ENCODE measurements at regions not wholly inside any gene's neighbourhood (a gene's known extent, or its start where the extent isn't known, plus 50 kb on each side); places are given as distances from the start of the nearest gene placed in this dataset.

DNA sequence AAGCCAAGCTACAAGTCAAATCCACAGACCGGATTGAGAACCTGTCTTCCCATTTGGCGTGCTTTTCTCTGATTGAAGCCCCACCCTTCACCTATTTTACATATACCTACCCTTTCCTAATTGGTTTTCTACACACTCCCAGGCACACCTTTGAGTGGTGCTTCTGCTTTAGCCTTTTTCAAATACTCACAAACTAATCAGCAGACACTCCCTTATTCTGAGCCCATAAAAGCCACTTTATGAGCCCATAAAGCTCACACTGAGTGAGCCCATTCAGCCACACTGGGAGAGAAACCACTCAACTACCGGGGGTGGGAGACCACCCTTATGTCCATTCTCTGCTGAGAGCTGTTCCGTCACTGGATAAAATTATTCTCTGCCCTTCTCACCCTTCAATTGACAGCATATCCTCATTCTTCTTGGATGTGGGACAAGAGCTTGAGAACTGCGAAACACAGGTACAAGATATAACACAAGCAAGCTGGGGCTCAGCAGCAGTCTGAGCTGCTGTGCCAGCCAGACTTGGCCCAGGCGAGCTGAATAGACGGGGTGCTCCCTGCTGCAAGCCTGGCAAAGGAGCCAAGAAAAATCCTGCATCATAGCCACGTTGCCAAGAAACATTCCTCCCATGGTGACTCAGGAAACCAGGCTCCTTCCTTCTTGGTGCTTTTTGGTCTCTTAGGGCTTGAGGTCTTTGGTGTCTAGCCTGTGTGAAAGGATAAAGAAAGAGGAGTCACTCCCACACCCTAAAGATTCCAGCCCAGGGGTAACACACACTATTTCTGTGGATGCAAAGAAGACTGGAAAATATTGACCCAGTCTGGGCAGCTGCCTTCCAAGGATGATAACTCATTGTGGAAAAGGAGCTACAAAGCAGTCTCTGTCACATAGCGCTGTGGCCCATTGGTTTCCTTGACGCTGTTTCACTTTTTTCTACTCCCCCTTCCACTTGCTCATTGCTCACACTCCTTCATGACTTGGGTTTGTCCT, 609.7 kb downstream of the MCTP2 start:
- Histone ChIP-seq H3K27me3 (peaks cover 0 to 27% (median 0%) of the 10 kb centered on the region in 4 donors), H3K4me1 (peaks cover 0 to 11% (median 2%) of the 10 kb centered on the region in 3 donors), H3K36me3 (no peaks in the 10 kb centered on the region), H3K4me3 (no peak overlapping the region), H3K27ac (peak overlapping the region in 2 of 4 donors; percentile 3 to 7), H3K9me3 (no peaks in the 10 kb centered on the region)
- no peak for DNase-seq
- 65 to 69% methylated on average over 10 of the region's 10 CpGs for WGBS, 2 donors
- intact Hi-C loops (cut with DNase I): no loop called here
- TF ChIP-seq, protein P1, sequence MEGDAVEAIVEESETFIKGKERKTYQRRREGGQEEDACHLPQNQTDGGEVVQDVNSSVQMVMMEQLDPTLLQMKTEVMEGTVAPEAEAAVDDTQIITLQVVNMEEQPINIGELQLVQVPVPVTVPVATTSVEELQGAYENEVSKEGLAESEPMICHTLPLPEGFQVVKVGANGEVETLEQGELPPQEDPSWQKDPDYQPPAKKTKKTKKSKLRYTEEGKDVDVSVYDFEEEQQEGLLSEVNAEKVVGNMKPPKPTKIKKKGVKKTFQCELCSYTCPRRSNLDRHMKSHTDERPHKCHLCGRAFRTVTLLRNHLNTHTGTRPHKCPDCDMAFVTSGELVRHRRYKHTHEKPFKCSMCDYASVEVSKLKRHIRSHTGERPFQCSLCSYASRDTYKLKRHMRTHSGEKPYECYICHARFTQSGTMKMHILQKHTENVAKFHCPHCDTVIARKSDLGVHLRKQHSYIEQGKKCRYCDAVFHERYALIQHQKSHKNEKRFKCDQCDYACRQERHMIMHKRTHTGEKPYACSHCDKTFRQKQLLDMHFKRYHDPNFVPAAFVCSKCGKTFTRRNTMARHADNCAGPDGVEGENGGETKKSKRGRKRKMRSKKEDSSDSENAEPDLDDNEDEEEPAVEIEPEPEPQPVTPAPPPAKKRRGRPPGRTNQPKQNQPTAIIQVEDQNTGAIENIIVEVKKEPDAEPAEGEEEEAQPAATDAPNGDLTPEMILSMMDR (IDR thresholded peaks at IDR 0.05): no peak
- TF ChIP-seq POLR2A (IDR thresholded peaks at IDR 0.05): no peak

DNA sequence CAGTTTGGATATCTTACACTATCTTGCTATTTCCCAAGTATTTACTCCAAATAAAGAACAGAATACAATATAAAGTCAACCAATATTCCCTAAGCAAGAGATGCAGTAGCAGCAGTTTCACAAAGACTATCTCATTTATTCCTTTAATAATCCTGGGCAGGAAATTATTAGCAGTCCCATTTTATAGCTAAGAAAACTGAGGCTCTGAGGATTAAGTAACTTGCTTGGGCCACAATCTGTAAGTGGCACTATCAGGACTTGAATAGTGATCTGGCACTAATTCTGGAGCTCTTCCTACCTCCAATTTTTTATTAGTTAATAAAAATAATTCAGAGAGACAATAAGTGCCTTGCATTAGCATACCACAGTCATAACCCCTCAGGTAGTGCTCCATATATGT, 611.7 kb downstream of the MCTP2 start:
- Histone ChIP-seq H3K4me1 (peaks cover 0 to 11% (median 2%) of the 10 kb centered on the region in 3 donors), H3K27ac (no peak overlapping the region), H3K27me3 (peaks cover 0 to 34% (median 0%) of the 10 kb centered on the region in 4 donors), H3K36me3 (no peaks in the 10 kb centered on the region), H3K4me3 (no peak overlapping the region), H3K9me3 (no peaks in the 10 kb centered on the region)
- DNase-seq: no peak
- intact Hi-C loops (cut with DNase I): no loop called here
- TF ChIP-seq, protein P1 (IDR thresholded peaks at IDR 0.05): no peak
- no peak for TF ChIP-seq POLR2A (IDR thresholded peaks at IDR 0.05)

DNA sequence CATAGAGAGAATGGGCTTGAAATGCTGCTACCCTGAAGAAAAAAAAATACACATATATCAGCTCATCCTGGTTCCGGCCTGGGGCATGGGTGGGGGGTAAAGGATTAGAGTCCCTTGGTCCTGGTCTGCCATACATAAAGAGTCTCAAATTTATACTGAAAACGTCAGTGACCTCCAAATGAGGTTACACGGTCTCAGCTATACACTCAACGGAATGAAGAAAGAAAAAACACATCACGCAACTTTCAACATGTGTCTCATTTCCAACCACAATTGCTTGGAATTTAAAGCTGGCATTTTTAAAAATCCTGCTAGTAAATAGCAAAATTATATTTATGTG, 612.8 kb downstream of the MCTP2 start:
- Histone ChIP-seq H3K4me3 (peak overlapping the region in 3 of 4 donors; percentile 19 to 65 (median 43)), H3K36me3 (no peaks in the 10 kb centered on the region), H3K27ac (peak overlapping the region in 3 of 4 donors; percentile 21 to 86 (median 64)), H3K27me3 (peaks cover 0 to 34% (median 0%) of the 10 kb centered on the region in 4 donors), H3K4me1 (peaks cover 0 to 11% (median 2%) of the 10 kb centered on the region in 3 donors), H3K9me3 (no peaks in the 10 kb centered on the region)
- no peak for DNase-seq
- TF ChIP-seq, protein P1 (IDR thresholded peaks at IDR 0.05): no peak
- no peak for TF ChIP-seq POLR2A (IDR thresholded peaks at IDR 0.05)
- 54% methylated on average over 5 of the region's 5 CpGs for WGBS, 2 donors
- intact Hi-C loops (cut with DNase I): no loop called here

DNA sequence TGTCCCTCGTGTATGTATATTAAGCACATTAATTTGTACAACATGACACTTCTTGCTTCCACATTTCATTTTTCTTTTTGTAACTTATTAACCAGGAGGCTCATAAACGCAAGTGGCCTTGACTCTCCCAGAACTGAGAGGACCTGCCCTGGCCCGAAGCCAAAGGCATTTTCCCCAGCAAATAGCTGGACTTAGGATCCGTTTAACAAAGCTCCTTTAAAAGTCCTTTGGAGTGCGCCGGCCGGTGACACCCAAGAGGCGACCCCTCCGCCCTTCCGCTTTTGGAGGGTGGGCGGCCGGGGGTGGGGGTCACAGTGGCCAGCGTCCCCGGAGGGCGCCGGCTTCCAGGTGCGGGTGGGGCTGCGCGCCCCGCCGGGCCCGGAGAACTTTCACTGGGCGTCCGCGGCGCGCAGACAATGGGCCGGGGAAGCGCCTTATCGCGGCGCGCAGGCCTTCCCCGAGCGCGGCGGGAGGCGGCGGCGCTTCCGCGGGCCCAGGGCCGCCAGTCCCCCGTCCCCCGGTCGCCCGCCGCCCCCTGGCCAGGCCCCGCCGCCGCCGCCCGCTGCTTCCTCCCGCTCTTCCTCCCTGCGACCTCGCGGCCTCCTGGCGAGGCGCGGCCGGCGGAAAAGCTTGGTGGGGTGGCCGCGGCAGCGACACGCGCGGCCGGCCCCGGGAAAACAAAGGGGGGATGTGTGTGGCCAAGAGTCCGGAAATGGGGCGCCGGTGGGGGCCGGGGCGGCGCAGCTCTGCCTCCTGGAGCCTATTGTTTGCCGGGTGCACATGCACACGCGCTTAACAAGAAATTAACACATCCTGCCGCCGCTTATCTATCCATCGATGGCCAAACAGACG, 613.4 kb downstream of the MCTP2 start:
- DNase-seq: no peak

More for the DNA sequence above, 613.4 kb downstream of the MCTP2 start:
- intact Hi-C loops (cut with DNase I): no loop called here
- Histone ChIP-seq H3K9me3 (no peaks in the 10 kb centered on the region), H3K27me3 (peaks cover 0 to 34% (median 0%) of the 10 kb centered on the region in 4 donors), H3K4me3 (peak overlapping the region; percentile 19 to 65 (median 32)), H3K4me1 (peaks cover 0 to 11% (median 2%) of the 10 kb centered on the region in 3 donors), H3K27ac (peak overlapping the region; percentile 64 to 86 (median 75)), H3K36me3 (no peaks in the 10 kb centered on the region)
- WGBS, 2 donors: 6 to 12% methylated on average over 11 to 12 of the region's 83 CpGs
- no peak for TF ChIP-seq POLR2A (IDR thresholded peaks at IDR 0.05)
- TF ChIP-seq, protein P1 (IDR thresholded peaks at IDR 0.05): no peak
